Body of pancreas (tissue), 4 donors: ENCODE measurements at regions not wholly inside any gene's neighbourhood (a gene's known extent, or its start where the extent isn't known, plus 50 kb on each side); places are given as distances from the start of the nearest gene placed in this dataset.

Experiments used
- POLR2A ChIP-seq, 3 donors: fragments of 450-650 bp; IDR thresholded peaks; one replicate each; pipeline ENCODE4 v1.6.1; 2016; ENCODE audit warnings: antibody characterized with exemption in 3 of 3, mild to moderate bottlenecking in 2 of 3
- TF ChIP-seq, protein P1 (sequence below), 7 experiments: fragments of 450-650 bp in 4 of 7; fragments of 200-600 bp in 3 of 7; sonication (generic) in 3 of 7; IDR thresholded peaks; one replicate each; pipeline ENCODE4 v1.5.1; 2016 to 2019; ENCODE audit warnings: antibody characterized with exemption in 7 of 7

DNA sequence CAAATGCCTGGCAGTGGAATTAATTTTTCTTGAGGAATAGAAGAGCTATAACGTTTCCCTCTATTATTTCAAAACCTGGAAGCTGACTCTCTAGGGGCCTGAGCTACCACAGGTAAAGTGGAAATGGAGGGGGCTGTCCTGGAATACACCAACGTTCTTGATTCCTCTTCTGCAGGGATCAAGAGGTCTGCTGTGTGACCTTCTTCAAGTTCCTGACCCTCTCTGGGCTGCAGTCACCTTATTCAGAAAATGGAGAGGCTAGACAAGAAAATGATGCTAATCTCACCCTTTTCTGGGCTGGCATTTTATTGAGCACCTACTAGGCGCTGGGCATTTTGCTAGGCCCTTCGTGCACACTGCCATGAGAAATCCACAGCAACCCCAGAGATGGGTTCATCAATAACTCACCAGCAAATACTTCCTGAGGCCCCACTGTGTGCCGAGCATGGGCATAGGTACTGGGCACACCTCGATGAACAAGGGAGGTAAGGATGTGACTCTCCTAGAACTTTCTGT, 55.2 kb upstream of the DLK1 start:
- TF ChIP-seq, protein P1, sequence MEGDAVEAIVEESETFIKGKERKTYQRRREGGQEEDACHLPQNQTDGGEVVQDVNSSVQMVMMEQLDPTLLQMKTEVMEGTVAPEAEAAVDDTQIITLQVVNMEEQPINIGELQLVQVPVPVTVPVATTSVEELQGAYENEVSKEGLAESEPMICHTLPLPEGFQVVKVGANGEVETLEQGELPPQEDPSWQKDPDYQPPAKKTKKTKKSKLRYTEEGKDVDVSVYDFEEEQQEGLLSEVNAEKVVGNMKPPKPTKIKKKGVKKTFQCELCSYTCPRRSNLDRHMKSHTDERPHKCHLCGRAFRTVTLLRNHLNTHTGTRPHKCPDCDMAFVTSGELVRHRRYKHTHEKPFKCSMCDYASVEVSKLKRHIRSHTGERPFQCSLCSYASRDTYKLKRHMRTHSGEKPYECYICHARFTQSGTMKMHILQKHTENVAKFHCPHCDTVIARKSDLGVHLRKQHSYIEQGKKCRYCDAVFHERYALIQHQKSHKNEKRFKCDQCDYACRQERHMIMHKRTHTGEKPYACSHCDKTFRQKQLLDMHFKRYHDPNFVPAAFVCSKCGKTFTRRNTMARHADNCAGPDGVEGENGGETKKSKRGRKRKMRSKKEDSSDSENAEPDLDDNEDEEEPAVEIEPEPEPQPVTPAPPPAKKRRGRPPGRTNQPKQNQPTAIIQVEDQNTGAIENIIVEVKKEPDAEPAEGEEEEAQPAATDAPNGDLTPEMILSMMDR (IDR thresholded peaks at IDR 0.05), result no peak
- TF ChIP-seq POLR2A (IDR thresholded peaks at IDR 0.05), result no peak
